HEK293T (cell line): ENCODE measurements at regions not wholly inside any gene's neighbourhood (a gene's known extent, or its start where the extent isn't known, plus 50 kb on each side); places are given as distances from the start of the nearest gene placed in this dataset.

Experiments used
- CTCF ChIA-PET: fragments of 350-600 bp; formaldehyde crosslinking; extraction: SDS; loops from one replicate; lab custom pipeline; 2021; ENCODE audit warnings: antibody characterized with exemption, inconsistent platforms; lab: Yijun Ruan, JAX
- POLR2A ChIA-PET: fragments of 350-600 bp; formaldehyde crosslinking; extraction: SDS; loops from one replicate; lab custom pipeline; 2020; ENCODE audit warnings: antibody characterized with exemption, inconsistent platforms; lab: Yijun Ruan, JAX
- DNase-seq: peaks from one replicate; pipeline ENCODE4 v3.0.0; 2012; ENCODE audit warnings: mixed read lengths; ENCODE audit errors: extremely low spot score
- ARNT ChIP-seq: fragments of 450-650 bp; IDR thresholded peaks from 2 replicates; pipeline ENCODE4 v1.6.1; 2017; ENCODE audit warnings: mild to moderate bottlenecking
- BHLHE40 ChIP-seq: fragments of 450-650 bp; IDR thresholded peaks from 2 replicates; pipeline ENCODE4 v1.6.1; 2016; ENCODE audit warnings: mild to moderate bottlenecking, moderate library complexity, borderline replicate concordance
- CTBP1 ChIP-seq: fragments of 450-650 bp; IDR thresholded peaks from 2 replicates; pipeline ENCODE4 v1.6.1; 2016; ENCODE audit warnings: borderline replicate concordance
- ELF4 ChIP-seq: fragments of 450-650 bp; IDR thresholded peaks from 2 replicates; pipeline ENCODE4 v1.6.1; 2017; ENCODE audit warnings: antibody characterized with exemption
- FOXA1 ChIP-seq: fragments of 450-650 bp; IDR thresholded peaks from 2 replicates; pipeline ENCODE4 v1.6.1; 2016; ENCODE audit warnings: mild to moderate bottlenecking
- FOXK2 ChIP-seq: fragments of 450-650 bp; IDR thresholded peaks from 2 replicates; pipeline ENCODE4 v1.6.1; 2016; ENCODE audit warnings: mild to moderate bottlenecking
- FOXM1 ChIP-seq: fragments of 450-650 bp; IDR thresholded peaks from 2 replicates; pipeline ENCODE4 v1.6.1; 2017; ENCODE audit warnings: mild to moderate bottlenecking, borderline replicate concordance
- HDGF ChIP-seq: fragments of 450-650 bp; IDR thresholded peaks from 2 replicates; pipeline ENCODE4 v1.6.1; 2017; ENCODE audit warnings: antibody characterized with exemption, borderline replicate concordance
- L3MBTL2 ChIP-seq: fragments of 450-650 bp; conservative IDR thresholded peaks from 2 replicates; pipeline ENCODE4 v1.6.1; 2016; ENCODE audit warnings: mild to moderate bottlenecking
- LEF1 ChIP-seq: fragments of 450-650 bp; IDR thresholded peaks from 2 replicates; pipeline ENCODE4 v1.6.1; 2017; ENCODE audit warnings: mild to moderate bottlenecking, borderline replicate concordance
- NFRKB ChIP-seq: fragments of 450-650 bp; IDR thresholded peaks from 2 replicates; pipeline ENCODE4 v1.6.1; 2016; ENCODE audit warnings: mild to moderate bottlenecking, moderate library complexity
- PKNOX1 ChIP-seq: fragments of 450-650 bp; IDR thresholded peaks from 2 replicates; pipeline ENCODE4 v1.6.1; 2016
- SP1 ChIP-seq: fragments of 450-650 bp; IDR thresholded peaks from 2 replicates; pipeline ENCODE4 v1.6.1; 2017
- SUZ12 ChIP-seq: fragments of 450-650 bp; IDR thresholded peaks from 2 replicates; pipeline ENCODE4 v1.6.1; 2016; ENCODE audit warnings: mild to moderate bottlenecking
- TARDBP ChIP-seq: fragments of 450-650 bp; IDR thresholded peaks from 2 replicates; pipeline ENCODE4 v1.6.1; 2016
- ZNF384 ChIP-seq: fragments of 450-650 bp; IDR thresholded peaks from 2 replicates; pipeline ENCODE4 v1.6.1; 2016

- CTCF ChIA-PET: no interaction called here
- POLR2A ChIA-PET: no interaction called here
- no peak for DNase-seq
- TF ChIP-seq HDGF (no peak), TARDBP (no peak), L3MBTL2 (no peak), ARNT (no peak), FOXK2 (no peak), FOXM1 (no peak)
These were observed 804.6 kb downstream of the TRHDE start for GRCh38 chr12:73076760-73077159.

DNA sequence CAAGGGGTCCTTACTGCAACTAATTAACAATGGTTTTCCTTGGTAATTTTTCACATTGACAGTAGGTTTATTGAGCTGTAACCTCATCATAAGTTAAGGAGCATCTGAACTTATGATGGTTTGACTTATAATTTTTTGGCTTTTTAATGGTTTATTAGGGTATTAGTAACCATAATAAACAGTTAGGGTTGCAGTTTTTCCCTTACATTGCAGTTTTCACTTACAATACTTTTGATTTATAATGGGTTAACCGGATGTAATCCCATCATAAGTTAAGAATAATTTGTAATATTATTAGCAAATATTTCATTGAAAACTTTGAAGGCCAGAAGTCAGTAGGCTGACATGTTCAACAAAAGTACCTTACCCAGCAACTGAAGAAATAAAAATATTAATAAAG, 811.6 kb downstream of the TRHDE start:
- TF ChIP-seq NFRKB (no peak), ARNT (no peak), FOXM1 (no peak), SP1 (no peak), ELF4 (no peak)
- CTCF ChIA-PET: no interaction called here
- POLR2A ChIA-PET: no interaction called here
- no peak for DNase-seq

GRCh38 chr12:73106296-73106695, 834.1 kb downstream of the TRHDE start:
- CTCF ChIA-PET: no interaction called here
- no peak for DNase-seq
- TF ChIP-seq SUZ12 (no peak), PKNOX1 (no peak), SP1 (no peak), BHLHE40 (no peak), L3MBTL2 (no peak)
- POLR2A ChIA-PET: no interaction called here

- TF ChIP-seq NFRKB (no peak), SP1 (no peak), LEF1 (no peak)
- POLR2A ChIA-PET: no interaction called here
- CTCF ChIA-PET: interaction anchor here (0.6 kb wide), 1 partner anchor 216 kb away, joined by 3 read pairs; no protein-coding TSS in a partner anchor
- no peak for DNase-seq
These were observed 834.7 kb downstream of the TRHDE start for GRCh38 chr12:73106896-73107295.

GRCh38 chr12:73110816-73111215, 838.6 kb downstream of the TRHDE start:
- TF ChIP-seq FOXM1 (no peak), BHLHE40 (no peak), HDGF (no peak), ARNT (no peak), NFRKB (no peak), CTBP1 (no peak)
- no peak for DNase-seq
- POLR2A ChIA-PET: no interaction called here
- CTCF ChIA-PET: no interaction called here

GRCh38 chr12:73112035-73112816, 840.1 kb downstream of the TRHDE start:
- no peak for DNase-seq
- no peak for TF ChIP-seq BHLHE40
- no peak for TF ChIP-seq ELF4
- no peak for TF ChIP-seq CTBP1
- no peak for TF ChIP-seq NFRKB
- no peak for TF ChIP-seq SUZ12
- TF ChIP-seq LEF1: no peak
- no peak for TF ChIP-seq PKNOX1
- no peak for TF ChIP-seq FOXA1
- no peak for TF ChIP-seq L3MBTL2
- no peak for TF ChIP-seq ZNF384
- TF ChIP-seq FOXM1: no peak
- ChIA-PET CTCF (no interaction called here), POLR2A (no interaction called here)

- no peak for DNase-seq
- POLR2A ChIA-PET: no interaction called here
- CTCF ChIA-PET: no interaction called here
- TF ChIP-seq ARNT: no peak
- TF ChIP-seq FOXA1: no peak
- no peak for TF ChIP-seq BHLHE40
- no peak for TF ChIP-seq CTBP1
- no peak for TF ChIP-seq LEF1
- TF ChIP-seq NFRKB: no peak
- no peak for TF ChIP-seq PKNOX1
- TF ChIP-seq TARDBP: no peak
- no peak for TF ChIP-seq HDGF
- no peak for TF ChIP-seq L3MBTL2
- no peak for TF ChIP-seq SP1
- TF ChIP-seq FOXM1: no peak
- TF ChIP-seq ELF4: no peak
- TF ChIP-seq FOXK2: no peak
- TF ChIP-seq SUZ12: no peak
These were observed 852.3 kb downstream of the TRHDE start for GRCh38 chr12:73124480-73124879.
